Esophagus muscularis mucosa (tissue), 4 donors: ENCODE measurements at regions not wholly inside any gene's neighbourhood (a gene's known extent, or its start where the extent isn't known, plus 50 kb on each side); places are given as distances from the start of the nearest gene placed in this dataset.

Experiments used
- DNase-seq: peaks from one replicate; pipeline ENCODE4 v3.0.0-alpha.2; 2017; ENCODE audit errors: extremely low spot score
- H3K27ac ChIP-seq, 4 donors: fragments of 200-600 bp; sonication (generic); replicated peaks in 1 of 4; 1 replicate in 3 of 4; 2 replicates in 1 of 4; pipeline ENCODE4 v1.5.1; 2016 to 2019; ENCODE audit warnings: mild to moderate bottlenecking in 1 of 4
- H3K27me3 ChIP-seq, 4 donors: fragments of 200-600 bp; sonication (generic); one replicate each; pipeline versions ENCODE4 v1.5.1 to v1.6.0; 2016 to 2019
- H3K36me3 ChIP-seq, 4 donors: fragments of 200-600 bp; sonication (generic); one replicate each; pipeline ENCODE4 v1.5.1; 2016 to 2019
- H3K4me1 ChIP-seq, 4 donors: fragments of 200-600 bp; sonication (generic); one replicate each; pipeline ENCODE4 v1.5.1; 2016 to 2019
- H3K4me3 ChIP-seq, 4 donors: fragments of 200-600 bp; sonication (generic); 1 replicate in 2 of 4; 2 replicates in 2 of 4; pipeline ENCODE4 v1.5.1; 2016 to 2019; ENCODE audit warnings: mild to moderate bottlenecking in 4 of 4, moderate library complexity in 1 of 4
- H3K9me3 ChIP-seq, 4 donors: fragments of 200-600 bp; sonication (generic); 1 replicate in 3 of 4; 2 replicates in 1 of 4; pipeline ENCODE4 v1.5.1; 2016 to 2019
- CTCF ChIP-seq, 3 experiments: fragments of 200-600 bp in 2 of 3; fragments of 450-650 bp in 1 of 3; sonication (generic) in 2 of 3; IDR thresholded peaks; one replicate each; pipeline ENCODE4 v1.5.1; 2017 to 2019; ENCODE audit warnings: antibody characterized with exemption in 3 of 3, mild to moderate bottlenecking in 2 of 3, moderate library complexity in 1 of 3
- EP300 ChIP-seq: sonication (generic); formaldehyde crosslinking; IDR thresholded peaks from one replicate; pipeline ENCODE4 v1.6.1; 2017; ENCODE audit warnings: antibody characterized with exemption
- POLR2A ChIP-seq: fragments of 450-650 bp; IDR thresholded peaks from one replicate; pipeline ENCODE4 v1.6.1; 2017; ENCODE audit warnings: antibody characterized with exemption, moderate library complexity, mild to moderate bottlenecking, low read depth
- POLR2AphosphoS5 ChIP-seq, 2 donors: sonication (generic); formaldehyde crosslinking; IDR thresholded peaks; one replicate each; pipeline ENCODE4 v1.6.1; 2017; ENCODE audit warnings: antibody characterized with exemption in 2 of 2
- WGBS: methylation state at CpG from one replicate; pipeline ENCODE4 v1.1.5; 2018; 5-methylcytosine and 5-hydroxymethylcytosine counted together
- intact Hi-C: fragments of 100-400 bp; cut with DNase I; formaldehyde crosslinking; loops from one replicate; pipeline ENCODE4 v1.15.1; 2023

GRCh38 chr16:86643671-86644070 is 65.3 kb downstream of the FOXL1 start:
- Histone ChIP-seq H3K27me3 (peaks cover 0 to 44% (median 0%) of the 10 kb centered on the region in 4 donors), H3K4me3 (no peak overlapping the region), H3K27ac (no peak overlapping the region), H3K9me3 (peaks cover 0 to 13% (median 11%) of the 10 kb centered on the region in 4 donors), H3K4me1 (no peaks in the 10 kb centered on the region), H3K36me3 (no peaks in the 10 kb centered on the region)
- no peak for TF ChIP-seq EP300
- TF ChIP-seq POLR2AphosphoS5 (IDR thresholded peaks at IDR 0.05) = no peak
- TF ChIP-seq POLR2A = no peak
- no peak for TF ChIP-seq CTCF (IDR thresholded peaks at IDR 0.05)
- intact Hi-C loops = no loop called here
- WGBS = 58% methylated on average over 6 of the region's 6 CpGs
- DNase-seq = no peak

DNA sequence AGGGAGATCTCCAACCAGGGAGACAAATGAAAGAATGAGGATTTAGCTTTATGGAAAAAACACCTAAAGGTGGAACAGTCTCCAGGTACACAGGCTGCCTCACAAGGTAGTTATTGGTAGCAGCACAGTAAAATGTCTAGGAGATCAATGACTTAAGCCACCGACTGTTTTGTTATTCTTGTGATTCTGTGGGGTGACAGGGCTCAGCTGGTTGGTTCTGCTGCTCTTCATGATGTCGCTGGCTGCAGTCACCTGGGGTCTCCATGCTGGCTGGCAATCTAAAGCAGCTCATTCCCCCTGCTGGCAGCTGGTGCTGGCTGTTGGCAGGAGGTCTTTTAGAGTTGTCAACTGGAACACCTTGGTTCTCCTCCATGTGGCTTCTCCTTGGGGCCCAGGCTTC is 69.2 kb downstream of the FOXL1 start:
- H3K27me3 ChIP-seq = peaks cover 0 to 61% (median 0%) of the 10 kb centered on the region in 4 donors
- no peak overlapping the region for H3K4me3 ChIP-seq
- H3K4me1 ChIP-seq = no peaks in the 10 kb centered on the region
- no peak overlapping the region for H3K27ac ChIP-seq
- intact Hi-C loops = no loop called here
- peaks cover 0 to 13% (median 11%) of the 10 kb centered on the region in 4 donors for H3K9me3 ChIP-seq
- no peaks in the 10 kb centered on the region for H3K36me3 ChIP-seq
- no peak for DNase-seq
- WGBS = 75% methylated on average over 2 of the region's 2 CpGs
- TF ChIP-seq POLR2AphosphoS5 (IDR thresholded peaks at IDR 0.05) (no peak), POLR2A (no peak), CTCF (IDR thresholded peaks at IDR 0.05) (no peak), EP300 (no peak)

DNA sequence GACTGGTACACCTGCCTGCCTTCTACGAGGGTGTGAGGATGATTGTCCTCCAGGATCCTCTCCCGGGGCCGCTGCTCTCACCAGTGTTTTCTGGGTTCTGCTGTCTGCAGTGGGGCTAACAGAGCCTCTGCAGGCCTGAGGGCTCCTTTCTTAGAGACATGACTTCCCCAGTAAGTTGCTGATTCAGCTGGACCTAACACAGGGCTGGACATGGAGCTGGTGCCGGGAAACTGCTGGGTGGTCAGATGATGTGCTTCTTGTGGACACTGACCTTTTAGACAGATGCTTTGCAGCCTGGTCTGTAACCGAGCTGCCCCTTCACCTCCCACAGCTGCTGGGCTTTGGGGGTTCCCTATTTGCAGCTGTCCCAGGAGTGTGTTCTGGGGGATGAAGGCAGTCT is 71.5 kb downstream of the FOXL1 start:
- 65% methylated on average over 5 of the region's 5 CpGs for WGBS
- H3K27me3 ChIP-seq = peaks cover 0 to 81% (median 0%) of the 10 kb centered on the region in 4 donors
- TF ChIP-seq POLR2AphosphoS5 (IDR thresholded peaks at IDR 0.05) = no peak
- TF ChIP-seq POLR2A = no peak
- TF ChIP-seq CTCF (IDR thresholded peaks at IDR 0.05) = no peak
- no peak for TF ChIP-seq EP300
- intact Hi-C loops = no loop called here
- no peaks in the 10 kb centered on the region for H3K36me3 ChIP-seq
- peaks cover 0 to 13% (median 11%) of the 10 kb centered on the region in 4 donors for H3K9me3 ChIP-seq
- no peaks in the 10 kb centered on the region for H3K4me1 ChIP-seq
- no peak overlapping the region for H3K27ac ChIP-seq
- H3K4me3 ChIP-seq = no peak overlapping the region
- DNase-seq = no peak

DNA sequence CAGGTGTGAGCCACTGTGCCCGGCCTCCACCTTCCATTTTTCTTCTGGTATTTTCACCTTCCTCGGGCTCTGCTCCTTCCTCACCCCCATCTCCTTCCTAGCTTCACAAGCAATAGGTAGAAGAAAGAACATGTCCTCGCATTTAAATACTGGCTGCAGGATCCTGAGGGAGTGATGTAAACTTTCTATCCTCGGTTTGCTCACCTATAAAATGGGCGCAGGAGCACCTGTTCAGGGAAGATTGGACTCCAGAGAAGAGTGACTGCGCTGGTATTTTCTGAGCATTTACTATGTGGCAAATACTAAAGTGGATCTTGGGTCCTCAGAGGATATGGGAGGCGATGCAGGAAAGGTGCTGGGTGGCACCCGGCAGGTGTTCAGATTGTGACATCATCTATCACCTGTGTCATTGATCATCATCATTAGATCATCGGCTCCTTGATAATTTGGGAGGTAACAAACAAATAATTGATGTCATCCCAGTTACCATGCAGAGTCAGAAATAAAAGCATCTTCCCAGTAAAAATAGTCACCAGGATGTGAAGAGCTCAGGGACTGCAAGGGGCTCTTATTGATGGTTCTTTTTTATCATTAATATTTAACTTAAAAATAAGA is 72.8 kb downstream of the FOXL1 start:
- Histone ChIP-seq H3K4me1 (no peaks in the 10 kb centered on the region), H3K4me3 (no peak overlapping the region), H3K36me3 (no peaks in the 10 kb centered on the region), H3K9me3 (peaks cover 0 to 13% (median 11%) of the 10 kb centered on the region in 4 donors), H3K27ac (no peak overlapping the region), H3K27me3 (peaks cover 0 to 93% (median 0%) of the 10 kb centered on the region in 4 donors)
- DNase-seq = no peak
- WGBS = 96% methylated on average over 9 of the region's 9 CpGs
- intact Hi-C loops = no loop called here
- no peak for TF ChIP-seq CTCF (IDR thresholded peaks at IDR 0.05)

- intact Hi-C loops = no loop called here
- Histone ChIP-seq H3K9me3 (peaks cover 0 to 13% (median 11%) of the 10 kb centered on the region in 4 donors), H3K27ac (no peak overlapping the region), H3K27me3 (peaks cover 0 to 88% (median 0%) of the 10 kb centered on the region in 4 donors), H3K4me3 (no peak overlapping the region), H3K4me1 (no peaks in the 10 kb centered on the region), H3K36me3 (no peaks in the 10 kb centered on the region)
- DNase-seq = no peak
- no peak for TF ChIP-seq POLR2A
- WGBS = 79% methylated on average over 6 of the region's 6 CpGs
Observed at GRCh38 chr16:86651823-86652222, 73.5 kb downstream of the FOXL1 start.
